Liver (tissue), 8 donors: ENCODE measurements at regions not wholly inside any gene's neighbourhood (a gene's known extent, or its start where the extent isn't known, plus 50 kb on each side); places are given as distances from the start of the nearest gene placed in this dataset.

Experiments used
- DNase-seq: peaks from one replicate; pipeline ENCODE4 v3.0.0-alpha.2; 2017; ENCODE audit warnings: low spot score
- H3K27ac ChIP-seq, 2 donors: one replicate each; pipeline ENCODE4 v1.7.0; 2013; ENCODE audit warnings: inconsistent platforms in 2 of 2, low read length in 2 of 2, control low read depth in 1 of 2, low read depth in 1 of 2, mild to moderate bottlenecking in 1 of 2
- H3K27me3 ChIP-seq, 4 donors: one replicate each; pipeline versions ENCODE4 v1.6.1 to v1.7.0; 2013; ENCODE audit warnings: low read length in 3 of 4, inconsistent platforms in 1 of 4, mild to moderate bottlenecking in 1 of 4, moderate library complexity in 1 of 4; ENCODE audit not compliant: control insufficient read depth in 4 of 4, insufficient read depth in 4 of 4
- H3K36me3 ChIP-seq, 4 donors: one replicate each; pipeline versions ENCODE4 v1.6.1 to v1.7.0; 2013; ENCODE audit warnings: low read length in 3 of 4, mild to moderate bottlenecking in 3 of 4, low read depth in 1 of 4, moderate library complexity in 1 of 4; ENCODE audit not compliant: control insufficient read depth in 4 of 4, insufficient read depth in 3 of 4
- H3K4me1 ChIP-seq, 4 donors: one replicate each; pipeline versions ENCODE4 v1.6.1 to v1.7.0; 2013; ENCODE audit warnings: low read length in 3 of 4, mild to moderate bottlenecking in 3 of 4, moderate library complexity in 1 of 4; ENCODE audit not compliant: control insufficient read depth in 4 of 4, insufficient read depth in 4 of 4
- H3K4me3 ChIP-seq, 3 donors: one replicate each; pipeline versions ENCODE4 v1.6.1 to v1.7.0; 2013; ENCODE audit warnings: low read length in 3 of 3, control low read depth in 1 of 3, low read depth in 1 of 3, mild to moderate bottlenecking in 1 of 3
- H3K9ac ChIP-seq, 2 donors: one replicate each; pipeline ENCODE4 v1.7.0; 2013; ENCODE audit warnings: low read length in 2 of 2, mild to moderate bottlenecking in 2 of 2, moderate library complexity in 2 of 2, control low read depth in 1 of 2, low read depth in 1 of 2
- H3K9me3 ChIP-seq, 4 donors: one replicate each; pipeline versions ENCODE4 v1.6.1 to v1.7.0; 2013; ENCODE audit warnings: low read length in 3 of 4; ENCODE audit not compliant: control insufficient read depth in 4 of 4
- ATF3 ChIP-seq: IDR thresholded peaks from 2 replicates; pipeline ENCODE4 v1.6.1; 2016; ENCODE audit warnings: antibody characterized with exemption
- CTCF ChIP-seq: fragments of 150-350 bp; IDR thresholded peaks from 2 replicates; pipeline ENCODE4 v1.5.1; 2017; ENCODE audit warnings: improper control_type of control experiment, low read depth, low read length; ENCODE audit not compliant: missing input control
- EGR1 ChIP-seq, 2 donors: IDR thresholded peaks; 2 replicates each; pipeline ENCODE4 v1.6.1; 2016 to 2018; ENCODE audit warnings: antibody characterized with exemption in 2 of 2, low read depth in 2 of 2
- FOXA1 ChIP-seq: IDR thresholded peaks from 2 replicates; pipeline ENCODE4 v1.6.1; 2016; ENCODE audit warnings: antibody characterized with exemption
- FOXA2 ChIP-seq: IDR thresholded peaks from 2 replicates; pipeline ENCODE4 v1.6.1; 2016; ENCODE audit warnings: antibody characterized with exemption
- GABPA ChIP-seq, 2 donors: IDR thresholded peaks in 1 of 2; conservative IDR thresholded peaks in 1 of 2; 2 replicates each; pipeline ENCODE4 v1.6.1; 2016; ENCODE audit warnings: antibody characterized with exemption in 2 of 2, mild to moderate bottlenecking in 1 of 2, moderate library complexity in 1 of 2
- HNF4A ChIP-seq, 2 donors: conservative IDR thresholded peaks; 2 replicates each; pipeline ENCODE4 v1.6.1; 2016; ENCODE audit warnings: antibody characterized with exemption in 2 of 2, mild to moderate bottlenecking in 2 of 2
- HNF4G ChIP-seq: IDR thresholded peaks from 2 replicates; pipeline ENCODE4 v1.6.1; 2016; ENCODE audit warnings: antibody characterized with exemption
- JUND ChIP-seq, 2 donors: IDR thresholded peaks; 2 replicates each; pipeline ENCODE4 v1.6.1; 2016; ENCODE audit warnings: antibody characterized with exemption in 2 of 2
- MAX ChIP-seq: IDR thresholded peaks from 2 replicates; pipeline ENCODE4 v1.6.1; 2016; ENCODE audit warnings: antibody characterized with exemption
- NR2F2 ChIP-seq: IDR thresholded peaks from 2 replicates; pipeline ENCODE4 v1.6.1; 2016; ENCODE audit warnings: antibody characterized with exemption
- RAD21 ChIP-seq, 2 donors: IDR thresholded peaks; 2 replicates each; pipeline ENCODE4 v1.6.1; 2016; ENCODE audit warnings: antibody characterized with exemption in 2 of 2, mild to moderate bottlenecking in 2 of 2
- RXRA ChIP-seq, 2 donors: IDR thresholded peaks; 2 replicates each; pipeline ENCODE4 v1.6.1; 2017 to 2018; ENCODE audit warnings: antibody characterized with exemption in 2 of 2, mild to moderate bottlenecking in 1 of 2
- SP1 ChIP-seq: IDR thresholded peaks from 2 replicates; pipeline ENCODE4 v1.6.1; 2018; ENCODE audit warnings: antibody characterized with exemption, mild to moderate bottlenecking
- YY1 ChIP-seq: IDR thresholded peaks from 2 replicates; pipeline ENCODE4 v1.6.1; 2016; ENCODE audit warnings: antibody characterized with exemption, mild to moderate bottlenecking
- WGBS: extraction: QIAGEN DNeasy Blood & Tissue Kit; methylation state at CpG from one replicate; pipeline ENCODE4 v1.1.7; 2013; 5-methylcytosine and 5-hydroxymethylcytosine counted together
- donor health status: healthy.
- donor health status: healthy.
- donor health status: healthy.
- donor health status: healthy.
- donor health status: healthy.

GRCh38 chr13:73671732-73672131, 462.5 kb downstream of the KLF12 start:
- WGBS, result 95% methylated on average over 5 of the region's 5 CpGs
- no peak overlapping the region for H3K27ac ChIP-seq
- no peaks in the 10 kb centered on the region for H3K36me3 ChIP-seq

GRCh38 chr13:73671011-73671410, 463.2 kb downstream of the KLF12 start:
- DNase-seq, result no peak
- 92% methylated on average over 2 of the region's 2 CpGs for WGBS
- no peak overlapping the region for H3K27ac ChIP-seq
- no peak overlapping the region for H3K9ac ChIP-seq
- no peak overlapping the region for H3K4me3 ChIP-seq
- H3K4me1 ChIP-seq, result no peaks in the 10 kb centered on the region
- TF ChIP-seq MAX (no peak), CTCF (no peak), HNF4G (no peak), GABPA (IDR thresholded peaks at IDR 0.05 in 1 of 2, conservative IDR thresholded peaks at IDR 0.05 in 1 of 2) (no peak)
- no peaks in the 10 kb centered on the region for H3K9me3 ChIP-seq
- no peaks in the 10 kb centered on the region for H3K36me3 ChIP-seq
- H3K27me3 ChIP-seq, result no peaks in the 10 kb centered on the region

More at GRCh38 chr13:73671732-73672131, 462.5 kb downstream of the KLF12 start:
- Histone ChIP-seq H3K4me1 (no peaks in the 10 kb centered on the region), H3K9me3 (no peaks in the 10 kb centered on the region), H3K4me3 (no peak overlapping the region), H3K9ac (no peak overlapping the region), H3K27me3 (no peaks in the 10 kb centered on the region)
- no peak for TF ChIP-seq RAD21 (IDR thresholded peaks at IDR 0.05)
- no peak for TF ChIP-seq FOXA2
- TF ChIP-seq JUND (IDR thresholded peaks at IDR 0.05), result no peak
- no peak for TF ChIP-seq NR2F2
- TF ChIP-seq SP1, result no peak
- no peak for TF ChIP-seq ATF3
- TF ChIP-seq HNF4A (conservative IDR thresholded peaks at IDR 0.05), result no peak
- TF ChIP-seq CTCF, result no peak
- no peak for TF ChIP-seq EGR1 (IDR thresholded peaks at IDR 0.05; ENCODE audit: low read depth in 2 of 2)
- no peak for TF ChIP-seq FOXA1
- TF ChIP-seq RXRA (IDR thresholded peaks at IDR 0.05), result no peak
- TF ChIP-seq HNF4G, result no peak
- TF ChIP-seq YY1, result no peak
- TF ChIP-seq GABPA (IDR thresholded peaks at IDR 0.05 in 1 of 2, conservative IDR thresholded peaks at IDR 0.05 in 1 of 2), result no peak
- no peak for DNase-seq

- Histone ChIP-seq H3K27ac (no peak overlapping the region), H3K9me3 (no peaks in the 10 kb centered on the region), H3K36me3 (no peaks in the 10 kb centered on the region), H3K27me3 (no peaks in the 10 kb centered on the region), H3K9ac (no peak overlapping the region), H3K4me1 (no peaks in the 10 kb centered on the region), H3K4me3 (no peak overlapping the region)
- 73% methylated on average over 3 of the region's 3 CpGs for WGBS
- no peak for DNase-seq
- no peak for TF ChIP-seq RAD21 (IDR thresholded peaks at IDR 0.05)
- no peak for TF ChIP-seq RXRA (IDR thresholded peaks at IDR 0.05)
- no peak for TF ChIP-seq GABPA (IDR thresholded peaks at IDR 0.05 in 1 of 2, conservative IDR thresholded peaks at IDR 0.05 in 1 of 2)
- no peak for TF ChIP-seq EGR1 (IDR thresholded peaks at IDR 0.05; ENCODE audit: low read depth in 2 of 2)
- TF ChIP-seq SP1, result no peak
- no peak for TF ChIP-seq YY1
- no peak for TF ChIP-seq ATF3
- no peak for TF ChIP-seq HNF4G
- no peak for TF ChIP-seq FOXA2
Observed at GRCh38 chr13:73667756-73668155, 466.4 kb downstream of the KLF12 start.
